ENCODE measurements at regions not wholly inside any gene's neighbourhood (a gene's known extent, or its start where the extent isn't known, plus 50 kb on each side); places are given as distances from the start of the nearest gene placed in this dataset.

DNA sequence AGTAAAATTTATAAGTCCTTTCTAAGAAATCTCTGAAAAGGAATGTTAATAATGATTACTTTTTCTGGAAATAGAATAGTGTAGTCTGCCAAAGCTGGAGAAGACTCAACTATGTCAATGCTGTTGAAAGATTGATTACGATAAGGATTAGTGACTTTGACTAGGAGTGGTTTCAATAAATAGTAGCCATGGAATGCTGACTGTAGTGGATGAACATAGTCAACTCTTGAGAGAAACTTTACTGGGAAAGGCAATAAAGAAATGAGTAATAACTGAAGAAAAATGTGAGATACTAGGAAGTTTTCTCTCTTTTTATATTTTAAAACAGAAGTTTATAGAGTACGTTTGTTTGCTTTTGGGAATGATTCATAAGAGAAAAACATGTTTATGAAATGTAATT lies 105.0 kb upstream of the CDK13 start:
- TF ChIP-seq EZH2 (IDR thresholded peaks at IDR 0.05) (no peak), EZH2phosphoT487 (IDR thresholded peaks at IDR 0.05) (no peak)
- TF ChIP-seq, protein P1, sequence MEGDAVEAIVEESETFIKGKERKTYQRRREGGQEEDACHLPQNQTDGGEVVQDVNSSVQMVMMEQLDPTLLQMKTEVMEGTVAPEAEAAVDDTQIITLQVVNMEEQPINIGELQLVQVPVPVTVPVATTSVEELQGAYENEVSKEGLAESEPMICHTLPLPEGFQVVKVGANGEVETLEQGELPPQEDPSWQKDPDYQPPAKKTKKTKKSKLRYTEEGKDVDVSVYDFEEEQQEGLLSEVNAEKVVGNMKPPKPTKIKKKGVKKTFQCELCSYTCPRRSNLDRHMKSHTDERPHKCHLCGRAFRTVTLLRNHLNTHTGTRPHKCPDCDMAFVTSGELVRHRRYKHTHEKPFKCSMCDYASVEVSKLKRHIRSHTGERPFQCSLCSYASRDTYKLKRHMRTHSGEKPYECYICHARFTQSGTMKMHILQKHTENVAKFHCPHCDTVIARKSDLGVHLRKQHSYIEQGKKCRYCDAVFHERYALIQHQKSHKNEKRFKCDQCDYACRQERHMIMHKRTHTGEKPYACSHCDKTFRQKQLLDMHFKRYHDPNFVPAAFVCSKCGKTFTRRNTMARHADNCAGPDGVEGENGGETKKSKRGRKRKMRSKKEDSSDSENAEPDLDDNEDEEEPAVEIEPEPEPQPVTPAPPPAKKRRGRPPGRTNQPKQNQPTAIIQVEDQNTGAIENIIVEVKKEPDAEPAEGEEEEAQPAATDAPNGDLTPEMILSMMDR (IDR thresholded peaks at IDR 0.05) = no peak

Measured in neural progenitor cell (in vitro differentiated cells).